ENCODE measurements at regions not wholly inside any gene's neighbourhood (a gene's known extent, or its start where the extent isn't known, plus 50 kb on each side); places are given as distances from the start of the nearest gene placed in this dataset.

DNA sequence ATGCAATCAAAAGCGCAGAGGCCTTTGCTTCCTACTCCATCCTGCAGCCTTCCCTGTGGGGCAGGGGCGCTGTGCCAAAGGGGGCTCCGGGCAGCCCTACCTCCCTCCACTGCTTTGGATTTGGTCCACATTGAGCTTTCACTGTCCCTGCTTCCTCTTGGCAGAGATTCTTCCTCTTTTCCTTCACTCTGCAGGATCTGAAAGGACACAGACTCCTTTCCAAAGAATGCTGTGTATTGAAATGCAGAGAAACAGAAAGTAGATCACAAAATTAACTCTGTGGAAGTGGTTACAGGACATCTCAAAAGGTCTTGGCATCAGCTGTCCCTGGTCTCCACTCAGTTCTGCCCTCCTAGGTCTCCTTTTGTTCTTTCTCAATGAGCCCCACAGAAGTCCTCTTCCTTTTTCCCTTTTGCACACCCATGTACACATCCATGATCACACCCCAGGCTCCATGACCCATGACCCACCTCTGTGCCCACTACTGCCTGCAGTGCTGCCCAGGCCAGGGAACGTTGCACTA lies 64.1 kb downstream of the CCR1 start:
- ATAC-seq (ENCODE audit: low read depth) (no peak; the same call in 1 of the 2 replicates), DNase-seq (no peak)
- no peak overlapping the region for H3K9ac ChIP-seq (ENCODE audit: low read depth, low read length)
- H2BK20ac ChIP-seq (ENCODE audit: low read depth, low read length): no peak overlapping the region
- no peak overlapping the region for H3K4ac ChIP-seq (ENCODE audit: low read depth, low read length)
- H3K56ac ChIP-seq (ENCODE audit: extremely low read depth, insufficient read depth, low read length): no peak overlapping the region
- H2BK15ac ChIP-seq (ENCODE audit: low read depth, low read length): no peak overlapping the region
- in situ Hi-C loops (cut with MboI; ENCODE audit: low sequenced_read_pairs): no loop called here
- H3K79me1 ChIP-seq (ENCODE audit: low read depth in 1 of 2, low read length in 2 of 2): no peaks in the 10 kb centered on the region
- H4K5ac ChIP-seq (ENCODE audit: low read depth, low read length): no peak overlapping the region
- no peak overlapping the region for H3K27ac ChIP-seq (ENCODE audit: insufficient read depth, low read length)
- dilution Hi-C loops (cut with HindIII; ENCODE audit: low sequenced_read_pairs, unreplicated experiment): no loop called here
- BruUV-seq (replicated peaks): no TSS peak
- no peak overlapping the region for H3K4me2 ChIP-seq (ENCODE audit: low read depth, low read length)
- no peak overlapping the region for H2AK5ac ChIP-seq (ENCODE audit: low read depth, low read length)
- no peak overlapping the region for H3K4me3 ChIP-seq (ENCODE audit: insufficient read depth, low read depth, low read length)
- H2BK120ac ChIP-seq (ENCODE audit: low read depth, low read length): no peak overlapping the region
- H2BK5ac ChIP-seq (ENCODE audit: low read depth, low read length, poor library complexity, severe bottlenecking): no peak overlapping the region
- intact Hi-C loops (cut with micrococcal nuclease): no loop called here
- no peaks in the 10 kb centered on the region for H3K4me1 ChIP-seq (ENCODE audit: control insufficient read depth, insufficient read depth, low read length)
- no peaks in the 10 kb centered on the region for H3K9me1 ChIP-seq (ENCODE audit: insufficient read depth, low read length)
- no peaks in the 10 kb centered on the region for H3K9me3 ChIP-seq (ENCODE audit: control insufficient read depth, insufficient read depth, low read length)
- H4K91ac ChIP-seq (ENCODE audit: insufficient read depth, low read depth, low read length): no peak overlapping the region
- WGBS, 2 experiments (ENCODE audit: extremely low coverage in 2 of 2, insufficient read length in 1 of 2): no CpG with 5 or more reads among the region's 4 CpGs
- H3K23ac ChIP-seq (ENCODE audit: low read depth, low read length): no peak overlapping the region
- H2AK9ac ChIP-seq (replicated peaks; ENCODE audit: low read depth, low read length, poor library complexity): no peak overlapping the region
- no peak overlapping the region for H3K18ac ChIP-seq (ENCODE audit: low read depth, low read length)
- CTCF ChIA-PET: no interaction called here
- H4K20me1 ChIP-seq (ENCODE audit: insufficient read depth, low read length): no peaks in the 10 kb centered on the region
- POLR2A ChIA-PET (ENCODE audit: unreplicated experiment): no interaction called here
- H4K8ac ChIP-seq (ENCODE audit: low read depth in 2 of 2, low read length in 2 of 2): no peak overlapping the region
- TF ChIP-seq RCOR1 (IDR thresholded peaks at IDR 0.05; ENCODE audit: insufficient replicate concordance, low read length) (no peak), POLR2A (IDR thresholded peaks at IDR 0.05; ENCODE audit: low read depth, low read length) (no peak), RFX5 (IDR thresholded peaks at IDR 0.05; ENCODE audit: low read depth, low read length) (no peak)
- TF ChIP-seq, protein P1, sequence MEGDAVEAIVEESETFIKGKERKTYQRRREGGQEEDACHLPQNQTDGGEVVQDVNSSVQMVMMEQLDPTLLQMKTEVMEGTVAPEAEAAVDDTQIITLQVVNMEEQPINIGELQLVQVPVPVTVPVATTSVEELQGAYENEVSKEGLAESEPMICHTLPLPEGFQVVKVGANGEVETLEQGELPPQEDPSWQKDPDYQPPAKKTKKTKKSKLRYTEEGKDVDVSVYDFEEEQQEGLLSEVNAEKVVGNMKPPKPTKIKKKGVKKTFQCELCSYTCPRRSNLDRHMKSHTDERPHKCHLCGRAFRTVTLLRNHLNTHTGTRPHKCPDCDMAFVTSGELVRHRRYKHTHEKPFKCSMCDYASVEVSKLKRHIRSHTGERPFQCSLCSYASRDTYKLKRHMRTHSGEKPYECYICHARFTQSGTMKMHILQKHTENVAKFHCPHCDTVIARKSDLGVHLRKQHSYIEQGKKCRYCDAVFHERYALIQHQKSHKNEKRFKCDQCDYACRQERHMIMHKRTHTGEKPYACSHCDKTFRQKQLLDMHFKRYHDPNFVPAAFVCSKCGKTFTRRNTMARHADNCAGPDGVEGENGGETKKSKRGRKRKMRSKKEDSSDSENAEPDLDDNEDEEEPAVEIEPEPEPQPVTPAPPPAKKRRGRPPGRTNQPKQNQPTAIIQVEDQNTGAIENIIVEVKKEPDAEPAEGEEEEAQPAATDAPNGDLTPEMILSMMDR (conservative IDR thresholded peaks at IDR 0.05; ENCODE audit: low read depth, low read length): no peak
- H3K27me3 ChIP-seq (ENCODE audit: control insufficient read depth, insufficient read depth, low read length): peaks cover 16% of the 10 kb centered on the region
- H3K14ac ChIP-seq (replicated peaks; ENCODE audit: low read depth, low read length): no peak overlapping the region
- H2AFZ ChIP-seq (replicated peaks; ENCODE audit: low read length, poor library complexity): no peak overlapping the region
- H3K36me3 ChIP-seq (ENCODE audit: control insufficient read depth, insufficient read depth, low read length): no peaks in the 10 kb centered on the region

Data from IMR-90 (cell line).